ENCODE measurements at regions not wholly inside any gene's neighbourhood (a gene's known extent, or its start where the extent isn't known, plus 50 kb on each side); places are given as distances from the start of the nearest gene placed in this dataset.

DNA sequence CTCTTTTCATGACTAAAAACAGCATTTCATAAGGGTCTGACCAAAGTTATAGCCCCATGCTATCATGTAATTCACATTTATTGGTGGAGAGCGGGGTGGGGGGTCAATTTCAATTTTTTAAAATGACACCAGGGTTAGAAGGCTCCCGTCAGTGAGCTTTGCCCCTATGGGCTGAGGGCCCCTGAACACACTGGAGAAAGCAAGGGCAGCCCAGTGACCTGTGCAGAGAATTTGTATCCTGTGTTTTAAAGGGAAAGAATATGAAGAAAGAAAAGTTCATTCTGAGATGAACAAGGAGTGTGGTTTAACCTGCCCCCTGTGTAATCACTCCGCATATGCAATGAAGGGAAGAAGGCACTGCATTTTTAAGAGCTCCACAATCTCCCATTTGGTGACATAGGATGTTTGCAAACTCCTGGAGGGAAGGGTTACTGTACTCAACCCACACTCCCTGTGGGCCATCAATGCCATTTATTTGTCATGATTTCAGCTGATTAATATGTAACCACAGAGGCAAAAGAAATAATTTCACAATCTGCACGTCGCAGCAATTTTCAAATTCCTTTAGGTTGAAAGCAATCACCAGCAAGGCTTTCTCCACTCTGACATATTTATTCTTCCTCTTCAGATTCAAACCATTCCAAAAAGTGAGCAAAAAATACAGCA is 95.6 kb downstream of the ZNF281 start (continued):
- TF ChIP-seq HDAC2 (CRISPR knock-in tag; IDR thresholded peaks at IDR 0.05): peak; percentile 67
- TF ChIP-seq NAIF1 (CRISPR knock-in tag; IDR thresholded peaks at IDR 0.05; ENCODE audit: borderline replicate concordance): no peak
- no peak for TF ChIP-seq RBM39 (IDR thresholded peaks at IDR 0.05; ENCODE audit: low read depth, low read length, poor library complexity, severe bottlenecking)
- TF ChIP-seq, protein P1, sequence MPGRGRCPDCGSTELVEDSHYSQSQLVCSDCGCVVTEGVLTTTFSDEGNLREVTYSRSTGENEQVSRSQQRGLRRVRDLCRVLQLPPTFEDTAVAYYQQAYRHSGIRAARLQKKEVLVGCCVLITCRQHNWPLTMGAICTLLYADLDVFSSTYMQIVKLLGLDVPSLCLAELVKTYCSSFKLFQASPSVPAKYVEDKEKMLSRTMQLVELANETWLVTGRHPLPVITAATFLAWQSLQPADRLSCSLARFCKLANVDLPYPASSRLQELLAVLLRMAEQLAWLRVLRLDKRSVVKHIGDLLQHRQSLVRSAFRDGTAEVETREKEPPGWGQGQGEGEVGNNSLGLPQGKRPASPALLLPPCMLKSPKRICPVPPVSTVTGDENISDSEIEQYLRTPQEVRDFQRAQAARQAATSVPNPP (CRISPR knock-in tag; IDR thresholded peaks at IDR 0.05): no peak
- peak; percentile 55 for TF ChIP-seq KDM6A (CRISPR knock-in tag; IDR thresholded peaks at IDR 0.05; ENCODE audit: low read depth)
- TF ChIP-seq GPN1 (CRISPR knock-in tag; IDR thresholded peaks at IDR 0.05; ENCODE audit: borderline replicate concordance): no peak
- peak; percentile 49; the same call in 1 of the 2 replicates for TF ChIP-seq ZNF614 (CRISPR knock-in tag; IDR thresholded peaks at IDR 0.05; ENCODE audit: borderline replicate concordance)
- peak in 1 of 2 experiments; percentile 4; a peak in 1 of 4 replicates for TF ChIP-seq EP300 (IDR thresholded peaks at IDR 0.05; ENCODE audit: low read depth in 2 of 2, low read length in 2 of 2)
- TF ChIP-seq EP300 (CRISPR knock-in tag; IDR thresholded peaks at IDR 0.05; ENCODE audit: borderline replicate concordance): no peak

DNA sequence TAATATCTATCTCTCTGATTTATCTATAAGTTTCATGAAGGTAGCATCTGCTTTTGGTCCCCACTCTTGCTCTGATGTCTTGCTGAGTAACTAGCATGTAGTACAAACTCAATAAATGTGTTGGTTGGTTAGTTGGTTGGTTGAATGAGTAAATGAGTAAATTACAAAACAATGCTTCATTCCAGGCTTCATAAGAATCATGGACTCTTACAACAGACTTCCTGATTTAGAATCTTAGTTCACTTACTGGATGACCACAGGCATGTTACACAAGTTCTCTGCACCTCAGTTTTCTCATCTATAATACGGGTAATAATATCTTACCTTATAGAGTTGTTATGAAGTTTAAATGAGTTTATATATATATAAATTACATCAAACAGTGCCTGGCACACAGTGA is 98.6 kb downstream of the ZNF281 start:
- Histone ChIP-seq H3K27me3 (ENCODE audit: control insufficient read depth in 1 of 2, insufficient read depth in 2 of 2, low read length in 2 of 2) (no peaks in the 10 kb centered on the region), H3K9me3 (ENCODE audit: low read length) (no peaks in the 10 kb centered on the region), H3K27ac (ENCODE audit: extremely low read length, insufficient read depth, low read length) (no peak overlapping the region), H3K4me2 (ENCODE audit: low read depth, low read length) (no peak overlapping the region), H3K4me1 (ENCODE audit: insufficient read depth, low read length) (peaks cover 35% of the 10 kb centered on the region), H2AFZ (ENCODE audit: low read length) (no peak overlapping the region), H3K4me3 (replicated peaks in 1 of 3; ENCODE audit: insufficient read depth in 1 of 3, low read depth in 2 of 3, low read length in 3 of 3) (no peak overlapping the region), H3K36me3 (replicated peaks in 1 of 2; ENCODE audit: control insufficient read depth in 1 of 2, insufficient read depth in 2 of 2, low read length in 2 of 2) (no peaks in the 10 kb centered on the region), H3K79me2 (ENCODE audit: insufficient read depth, low read length) (no peaks in the 10 kb centered on the region), H4K20me1 (ENCODE audit: insufficient read depth, low read length) (no peaks in the 10 kb centered on the region), H3K9ac (ENCODE audit: insufficient read depth, low read depth, low read length) (no peak overlapping the region)
- in situ Hi-C loops (cut with HindIII; ENCODE audit: extremely low pct_ligation_motif_present, low pct_unique_long_range_greater_than_20kb) (no loop called here), intact Hi-C loops (cut with micrococcal nuclease; ENCODE audit: unreplicated experiment) (loop anchor here (10.0 kb wide), 1 partner anchor 64 kb away; no protein-coding TSS in a partner anchor)
- DNase-seq (ENCODE audit: low spot score): no peak
- BruUV-seq (replicated peaks): no TSS peak
- CTCF ChIA-PET (ENCODE audit: low intra/inter-chr PET ratio, low total read pairs): no interaction called here
- POLR2A ChIA-PET: no interaction called here
- whole genome bisulfite sequencing (ENCODE audit: low lambda C conversion rate): 95% methylated on average over 1 of the region's 1 CpG
- no peak for ATAC-seq
- no peak for FAIRE-seq
- no peak for TF ChIP-seq ZBTB7A (CRISPR knock-in tag; IDR thresholded peaks at IDR 0.05)
- TF ChIP-seq CEBPG (CRISPR knock-in tag; IDR thresholded peaks at IDR 0.05): no peak
- TF ChIP-seq, protein P2, sequence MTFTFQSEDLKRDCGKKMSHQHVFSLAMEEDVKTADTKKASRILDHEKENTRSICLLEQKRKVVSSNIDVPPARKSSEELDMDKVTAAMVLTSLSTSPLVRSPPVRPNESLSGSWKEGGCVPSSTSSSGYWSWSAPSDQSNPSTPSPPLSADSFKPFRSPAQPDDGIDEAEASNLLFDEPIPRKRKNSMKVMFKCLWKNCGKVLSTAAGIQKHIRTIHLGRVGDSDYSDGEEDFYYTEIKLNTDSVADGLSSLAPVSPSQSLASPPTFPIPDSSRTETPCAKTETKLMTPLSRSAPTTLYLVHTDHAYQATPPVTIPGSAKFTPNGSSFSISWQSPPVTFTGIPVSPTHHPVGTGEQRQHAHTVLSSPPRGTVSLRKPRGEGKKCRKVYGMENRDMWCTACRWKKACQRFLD (CRISPR knock-in tag; IDR thresholded peaks at IDR 0.05; ENCODE audit: borderline replicate concordance): no peak
- TF ChIP-seq, protein P3, sequence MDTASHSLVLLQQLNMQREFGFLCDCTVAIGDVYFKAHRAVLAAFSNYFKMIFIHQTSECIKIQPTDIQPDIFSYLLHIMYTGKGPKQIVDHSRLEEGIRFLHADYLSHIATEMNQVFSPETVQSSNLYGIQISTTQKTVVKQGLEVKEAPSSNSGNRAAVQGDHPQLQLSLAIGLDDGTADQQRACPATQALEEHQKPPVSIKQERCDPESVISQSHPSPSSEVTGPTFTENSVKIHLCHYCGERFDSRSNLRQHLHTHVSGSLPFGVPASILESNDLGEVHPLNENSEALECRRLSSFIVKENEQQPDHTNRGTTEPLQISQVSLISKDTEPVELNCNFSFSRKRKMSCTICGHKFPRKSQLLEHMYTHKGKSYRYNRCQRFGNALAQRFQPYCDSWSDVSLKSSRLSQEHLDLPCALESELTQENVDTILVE (CRISPR knock-in tag; IDR thresholded peaks at IDR 0.05): no peak
- no peak for TF ChIP-seq ZNF782 (CRISPR knock-in tag; IDR thresholded peaks at IDR 0.05; ENCODE audit: borderline replicate concordance)
- TF ChIP-seq HHEX (CRISPR knock-in tag; IDR thresholded peaks at IDR 0.05): no peak
- no peak for TF ChIP-seq MTA1 (CRISPR knock-in tag; IDR thresholded peaks at IDR 0.05; ENCODE audit: borderline replicate concordance)
- no peak for TF ChIP-seq ZBTB7B (CRISPR knock-in tag; IDR thresholded peaks at IDR 0.05)
- no peak for TF ChIP-seq MTF1 (CRISPR knock-in tag; IDR thresholded peaks at IDR 0.05)
- TF ChIP-seq, protein P4, sequence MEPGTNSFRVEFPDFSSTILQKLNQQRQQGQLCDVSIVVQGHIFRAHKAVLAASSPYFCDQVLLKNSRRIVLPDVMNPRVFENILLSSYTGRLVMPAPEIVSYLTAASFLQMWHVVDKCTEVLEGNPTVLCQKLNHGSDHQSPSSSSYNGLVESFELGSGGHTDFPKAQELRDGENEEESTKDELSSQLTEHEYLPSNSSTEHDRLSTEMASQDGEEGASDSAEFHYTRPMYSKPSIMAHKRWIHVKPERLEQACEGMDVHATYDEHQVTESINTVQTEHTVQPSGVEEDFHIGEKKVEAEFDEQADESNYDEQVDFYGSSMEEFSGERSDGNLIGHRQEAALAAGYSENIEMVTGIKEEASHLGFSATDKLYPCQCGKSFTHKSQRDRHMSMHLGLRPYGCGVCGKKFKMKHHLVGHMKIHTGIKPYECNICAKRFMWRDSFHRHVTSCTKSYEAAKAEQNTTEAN (CRISPR knock-in tag; conservative IDR thresholded peaks at IDR 0.05): no peak
- no peak for TF ChIP-seq FOSL2 (CRISPR knock-in tag; IDR thresholded peaks at IDR 0.05)

All from HepG2 (cell line).